GM23338 (cell line): ENCODE measurements at regions not wholly inside any gene's neighbourhood (a gene's known extent, or its start where the extent isn't known, plus 50 kb on each side); places are given as distances from the start of the nearest gene placed in this dataset.

ENCODE experiments used
- ATAC-seq: fragments of 200-7000 bp; cut with Tn5 transposase; 3 replicates; pipeline ENCODE4 v1.9.1; 2020
- DNase-seq: peaks from one replicate; pipeline ENCODE4 v3.0.0-alpha.2; 2015; ENCODE audit warnings: low spot score
- H2AFZ ChIP-seq: fragments of 200-600 bp; sonication (generic); 2 replicates; pipeline ENCODE4 v1.8.0; 2016; ENCODE audit warnings: antibody characterized with exemption, mild to moderate bottlenecking, moderate library complexity
- H3F3A ChIP-seq: fragments of 200-600 bp; sonication (generic); replicated peaks from 2 replicates; pipeline ENCODE4 v1.8.0; 2017; ENCODE audit warnings: antibody characterized with exemption, mixed run types, low read depth
- H3K27ac ChIP-seq: fragments of 200-600 bp; sonication (generic); 2 replicates; pipeline ENCODE4 v1.6.1; 2016; ENCODE audit warnings: low read depth
- H3K27me3 ChIP-seq: fragments of 200-600 bp; sonication (generic); 2 replicates; pipeline ENCODE4 v1.8.0; 2016; ENCODE audit warnings: mild to moderate bottlenecking, mixed run types, moderate library complexity; ENCODE audit not compliant: insufficient read depth
- H3K36me3 ChIP-seq: fragments of 200-600 bp; sonication (generic); 2 replicates; pipeline ENCODE4 v1.8.0; 2016; ENCODE audit warnings: mild to moderate bottlenecking; ENCODE audit not compliant: insufficient read depth
- H3K4me1 ChIP-seq: fragments of 200-600 bp; sonication (generic); 2 replicates; pipeline ENCODE4 v1.8.0; 2016; ENCODE audit warnings: mild to moderate bottlenecking, moderate library complexity; ENCODE audit not compliant: insufficient read depth
- H3K4me2 ChIP-seq: fragments of 200-600 bp; sonication (generic); 2 replicates; pipeline ENCODE4 v1.7.1; 2017; ENCODE audit warnings: mixed run types
- H3K4me3 ChIP-seq: fragments of 200-600 bp; sonication (generic); 2 replicates; pipeline ENCODE4 v1.6.1; 2016; ENCODE audit warnings: mixed run types
- H3K79me2 ChIP-seq: fragments of 200-600 bp; sonication (generic); replicated peaks from 2 replicates; pipeline ENCODE4 v1.8.0; 2017; ENCODE audit warnings: mild to moderate bottlenecking; ENCODE audit not compliant: insufficient read depth
- H3K9me2 ChIP-seq: fragments of 200-600 bp; sonication (generic); 2 replicates; pipeline ENCODE4 v1.8.0; 2017; ENCODE audit not compliant: insufficient read depth
- H4K20me1 ChIP-seq: fragments of 200-600 bp; sonication (generic); replicated peaks from 2 replicates; pipeline ENCODE4 v1.8.0; 2017; ENCODE audit warnings: mild to moderate bottlenecking; ENCODE audit not compliant: insufficient read depth
- H3K27ac Mint-ChIP-seq: 2 replicates; pipeline ENCODE4 v1.8.0; 2020; ENCODE audit warnings: inconsistent platforms, mild to moderate bottlenecking, moderate library complexity, mixed read lengths
- H3K27me3 Mint-ChIP-seq: 3 replicates; pipeline ENCODE4 v1.8.0; 2022; ENCODE audit warnings: low read depth, mild to moderate bottlenecking, moderate library complexity, mixed read lengths, inconsistent platforms; ENCODE audit not compliant: insufficient read depth, poor library complexity
- H3K36me3 Mint-ChIP-seq: 3 replicates; pipeline ENCODE4 v1.8.0; 2021; ENCODE audit warnings: low read depth, mild to moderate bottlenecking, inconsistent platforms, moderate library complexity, mixed read lengths
- H3K4me1 Mint-ChIP-seq: 3 replicates; pipeline ENCODE4 v1.8.0; 2020; ENCODE audit warnings: mild to moderate bottlenecking, inconsistent platforms, mixed read lengths
- H3K4me3 Mint-ChIP-seq: 3 replicates; pipeline ENCODE4 v1.8.0; 2021; ENCODE audit warnings: moderate library complexity, mild to moderate bottlenecking, inconsistent platforms, mixed read lengths
- H3K9me3 Mint-ChIP-seq: 3 replicates; pipeline ENCODE4 v1.8.0; 2020; ENCODE audit warnings: moderate library complexity, mild to moderate bottlenecking, inconsistent platforms, mixed read lengths
- CREB1 ChIP-seq: fragments of 250-450 bp; sonication (Bioruptor Pico); IDR thresholded peaks from 2 replicates; pipeline ENCODE4 v1.5.0; 2020; ENCODE audit warnings: low read depth, mild to moderate bottlenecking, moderate library complexity
- CTCF ChIP-seq, 2 experiments: fragments of 200-600 bp in 1 of 2; sonication (generic) in 1 of 2; conservative IDR thresholded peaks; 2 replicates each; pipeline versions ENCODE4 v1.5.1 to v1.6.1; 2016 to 2017; ENCODE audit warnings: antibody characterized with exemption in 2 of 2, low read depth in 2 of 2, mild to moderate bottlenecking in 2 of 2, moderate library complexity in 1 of 2
- EZH2 ChIP-seq: fragments of 200-600 bp; sonication (generic); IDR thresholded peaks from one replicate; pipeline ENCODE4 v1.8.0; 2017; ENCODE audit warnings: antibody characterized with exemption, mild to moderate bottlenecking, low read depth; ENCODE audit not compliant: unreplicated experiment
- EZH2phosphoT487 ChIP-seq: fragments of 200-600 bp; sonication (generic); IDR thresholded peaks from one replicate; pipeline ENCODE4 v1.8.1; 2018; ENCODE audit warnings: antibody characterized with exemption; ENCODE audit not compliant: unreplicated experiment
- JUNB ChIP-seq: IDR thresholded peaks from one replicate; pipeline ENCODE4 v1.6.1; 2016; ENCODE audit warnings: antibody characterized with exemption; ENCODE audit not compliant: unreplicated experiment
- NANOG ChIP-seq: IDR thresholded peaks from 2 replicates; pipeline ENCODE4 v1.6.1; 2016; ENCODE audit warnings: antibody characterized with exemption, borderline replicate concordance
- POLR2AphosphoS5 ChIP-seq: IDR thresholded peaks from 2 replicates; pipeline ENCODE4 v1.6.1; 2016; ENCODE audit warnings: antibody characterized with exemption, low read depth
- REST ChIP-seq: IDR thresholded peaks from one replicate; pipeline ENCODE4 v1.6.1; 2018; ENCODE audit warnings: antibody characterized with exemption; ENCODE audit not compliant: unreplicated experiment
- STAT1 ChIP-seq: IDR thresholded peaks from one replicate; pipeline ENCODE4 v1.6.1; 2016; ENCODE audit warnings: antibody characterized with exemption; ENCODE audit not compliant: unreplicated experiment
- ZNF114 ChIP-seq: fragments of 250-450 bp; sonication (Bioruptor Pico); IDR thresholded peaks from 2 replicates; pipeline ENCODE4 v1.5.0; 2020; ENCODE audit warnings: mild to moderate bottlenecking, moderate library complexity
- ZNF331 ChIP-seq: fragments of 250-450 bp; sonication (Bioruptor Pico); IDR thresholded peaks from 2 replicates; pipeline ENCODE4 v1.5.0; 2020; ENCODE audit warnings: low read depth, mild to moderate bottlenecking, moderate library complexity
- TF ChIP-seq, protein P1 (sequence below): fragments of 250-450 bp; sonication (Bioruptor Pico); IDR thresholded peaks from 2 replicates; pipeline ENCODE4 v1.5.0; 2020; ENCODE audit warnings: mild to moderate bottlenecking, moderate library complexity
- TF ChIP-seq, protein P2 (sequence below): IDR thresholded peaks from 2 replicates; pipeline ENCODE4 v1.6.1; 2016; ENCODE audit warnings: antibody characterized with exemption

GRCh38 chr1:87939444-87939843 lies 610.8 kb downstream of the LMO4 start:
- no peaks in the 10 kb centered on the region for H3K36me3 Mint-ChIP-seq
- Histone ChIP-seq H3K27me3 (no peaks in the 10 kb centered on the region), H3F3A (0 out of 2 replicates have a peak, but pooled peaks cover 5% of the 10 kb centered on the region), H3K4me1 (peaks cover 14% of the 10 kb centered on the region), H3K4me2 (no peak overlapping the region), H3K79me2 (no peaks in the 10 kb centered on the region), H3K36me3 (no peaks in the 10 kb centered on the region), H3K4me3 (no peak overlapping the region), H4K20me1 (no peaks in the 10 kb centered on the region), H3K9me2 (peaks cover 18% of the 10 kb centered on the region), H2AFZ (no peak overlapping the region), H3K27ac (no peak overlapping the region)
- ATAC-seq (no peak), DNase-seq (no peak)
- H3K27ac Mint-ChIP-seq = no peak overlapping the region
- peaks cover 20% of the 10 kb centered on the region for H3K4me1 Mint-ChIP-seq
- H3K27me3 Mint-ChIP-seq = peaks cover 2% of the 10 kb centered on the region
- no peaks in the 10 kb centered on the region for H3K9me3 Mint-ChIP-seq
- TF ChIP-seq CTCF (conservative IDR thresholded peaks at IDR 0.05; ENCODE audit: low read depth in 2 of 2) = no peak
- no peak for TF ChIP-seq STAT1
- TF ChIP-seq, protein P1, sequence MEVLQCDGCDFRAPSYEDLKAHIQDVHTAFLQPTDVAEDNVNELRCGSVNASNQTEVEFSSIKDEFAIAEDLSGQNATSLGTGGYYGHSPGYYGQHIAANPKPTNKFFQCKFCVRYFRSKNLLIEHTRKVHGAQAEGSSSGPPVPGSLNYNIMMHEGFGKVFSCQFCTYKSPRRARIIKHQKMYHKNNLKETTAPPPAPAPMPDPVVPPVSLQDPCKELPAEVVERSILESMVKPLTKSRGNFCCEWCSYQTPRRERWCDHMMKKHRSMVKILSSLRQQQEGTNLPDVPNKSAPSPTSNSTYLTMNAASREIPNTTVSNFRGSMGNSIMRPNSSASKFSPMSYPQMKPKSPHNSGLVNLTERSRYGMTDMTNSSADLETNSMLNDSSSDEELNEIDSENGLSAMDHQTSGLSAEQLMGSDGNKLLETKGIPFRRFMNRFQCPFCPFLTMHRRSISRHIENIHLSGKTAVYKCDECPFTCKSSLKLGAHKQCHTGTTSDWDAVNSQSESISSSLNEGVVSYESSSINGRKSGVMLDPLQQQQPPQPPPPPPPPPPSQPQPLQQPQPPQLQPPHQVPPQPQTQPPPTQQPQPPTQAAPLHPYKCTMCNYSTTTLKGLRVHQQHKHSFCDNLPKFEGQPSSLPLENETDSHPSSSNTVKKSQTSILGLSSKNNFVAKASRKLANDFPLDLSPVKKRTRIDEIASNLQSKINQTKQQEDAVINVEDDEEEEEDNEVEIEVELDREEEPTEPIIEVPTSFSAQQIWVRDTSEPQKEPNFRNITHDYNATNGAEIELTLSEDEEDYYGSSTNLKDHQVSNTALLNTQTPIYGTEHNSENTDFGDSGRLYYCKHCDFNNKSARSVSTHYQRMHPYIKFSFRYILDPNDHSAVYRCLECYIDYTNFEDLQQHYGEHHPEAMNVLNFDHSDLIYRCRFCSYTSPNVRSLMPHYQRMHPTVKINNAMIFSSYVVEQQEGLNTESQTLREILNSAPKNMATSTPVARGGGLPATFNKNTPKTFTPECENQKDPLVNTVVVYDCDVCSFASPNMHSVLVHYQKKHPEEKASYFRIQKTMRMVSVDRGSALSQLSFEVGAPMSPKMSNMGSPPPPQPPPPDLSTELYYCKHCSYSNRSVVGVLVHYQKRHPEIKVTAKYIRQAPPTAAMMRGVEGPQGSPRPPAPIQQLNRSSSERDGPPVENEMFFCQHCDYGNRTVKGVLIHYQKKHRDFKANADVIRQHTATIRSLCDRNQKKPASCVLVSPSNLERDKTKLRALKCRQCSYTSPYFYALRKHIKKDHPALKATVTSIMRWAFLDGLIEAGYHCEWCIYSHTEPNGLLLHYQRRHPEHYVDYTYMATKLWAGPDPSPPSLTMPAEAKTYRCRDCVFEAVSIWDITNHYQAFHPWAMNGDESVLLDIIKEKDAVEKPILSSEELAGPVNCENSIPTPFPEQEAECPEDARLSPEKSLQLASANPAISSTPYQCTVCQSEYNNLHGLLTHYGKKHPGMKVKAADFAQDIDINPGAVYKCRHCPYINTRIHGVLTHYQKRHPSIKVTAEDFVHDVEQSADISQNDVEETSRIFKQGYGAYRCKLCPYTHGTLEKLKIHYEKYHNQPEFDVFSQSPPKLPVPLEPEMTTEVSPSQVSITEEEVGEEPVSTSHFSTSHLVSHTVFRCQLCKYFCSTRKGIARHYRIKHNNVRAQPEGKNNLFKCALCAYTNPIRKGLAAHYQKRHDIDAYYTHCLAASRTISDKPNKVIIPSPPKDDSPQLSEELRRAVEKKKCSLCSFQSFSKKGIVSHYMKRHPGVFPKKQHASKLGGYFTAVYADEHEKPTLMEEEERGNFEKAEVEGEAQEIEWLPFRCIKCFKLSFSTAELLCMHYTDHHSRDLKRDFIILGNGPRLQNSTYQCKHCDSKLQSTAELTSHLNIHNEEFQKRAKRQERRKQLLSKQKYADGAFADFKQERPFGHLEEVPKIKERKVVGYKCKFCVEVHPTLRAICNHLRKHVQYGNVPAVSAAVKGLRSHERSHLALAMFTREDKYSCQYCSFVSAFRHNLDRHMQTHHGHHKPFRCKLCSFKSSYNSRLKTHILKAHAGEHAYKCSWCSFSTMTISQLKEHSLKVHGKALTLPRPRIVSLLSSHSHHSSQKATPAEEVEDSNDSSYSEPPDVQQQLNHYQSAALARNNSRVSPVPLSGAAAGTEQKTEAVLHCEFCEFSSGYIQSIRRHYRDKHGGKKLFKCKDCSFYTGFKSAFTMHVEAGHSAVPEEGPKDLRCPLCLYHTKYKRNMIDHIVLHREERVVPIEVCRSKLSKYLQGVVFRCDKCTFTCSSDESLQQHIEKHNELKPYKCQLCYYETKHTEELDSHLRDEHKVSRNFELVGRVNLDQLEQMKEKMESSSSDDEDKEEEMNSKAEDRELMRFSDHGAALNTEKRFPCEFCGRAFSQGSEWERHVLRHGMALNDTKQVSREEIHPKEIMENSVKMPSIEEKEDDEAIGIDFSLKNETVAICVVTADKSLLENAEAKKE (CRISPR knock-in tag) = no peak
- TF ChIP-seq ZNF114 (CRISPR knock-in tag) = no peak
- no peak for TF ChIP-seq JUNB
- no peak for TF ChIP-seq REST
- TF ChIP-seq, protein P2, sequence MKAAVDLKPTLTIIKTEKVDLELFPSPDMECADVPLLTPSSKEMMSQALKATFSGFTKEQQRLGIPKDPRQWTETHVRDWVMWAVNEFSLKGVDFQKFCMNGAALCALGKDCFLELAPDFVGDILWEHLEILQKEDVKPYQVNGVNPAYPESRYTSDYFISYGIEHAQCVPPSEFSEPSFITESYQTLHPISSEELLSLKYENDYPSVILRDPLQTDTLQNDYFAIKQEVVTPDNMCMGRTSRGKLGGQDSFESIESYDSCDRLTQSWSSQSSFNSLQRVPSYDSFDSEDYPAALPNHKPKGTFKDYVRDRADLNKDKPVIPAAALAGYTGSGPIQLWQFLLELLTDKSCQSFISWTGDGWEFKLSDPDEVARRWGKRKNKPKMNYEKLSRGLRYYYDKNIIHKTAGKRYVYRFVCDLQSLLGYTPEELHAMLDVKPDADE = no peak
- no peak for TF ChIP-seq NANOG
- no peak for TF ChIP-seq ZNF331
- TF ChIP-seq CREB1 (CRISPR knock-in tag) = no peak
- no peak for TF ChIP-seq EZH2
- no peak for TF ChIP-seq POLR2AphosphoS5
- TF ChIP-seq EZH2phosphoT487 = no peak
- H3K4me3 Mint-ChIP-seq = no peak overlapping the region
